Keratinocyte (primary cell): ENCODE measurements at regions not wholly inside any gene's neighbourhood (a gene's known extent, or its start where the extent isn't known, plus 50 kb on each side); places are given as distances from the start of the nearest gene placed in this dataset.
"Not testable (repeated sequence)": the region's sequence is repeated elsewhere in the genome, so short reads cannot be mapped to it uniquely, and the experiment has no call there.

Experiments
- DNase-seq: peaks from one replicate; pipeline ENCODE4 v3.0.0-alpha.2; 2011; ENCODE audit warnings: low read depth, missing footprints, low spot score
- FAIRE-seq: peaks from 2 replicates; lab custom pipeline; 2011; peaks lifted over from hg19 to GRCh38; lab: Jason Lieb, UNC
- H2AFZ ChIP-seq: 2 replicates; pipeline ENCODE4 v1.6.0; 2012; ENCODE audit warnings: low read length, control low read depth, inconsistent platforms; ENCODE audit not compliant: control insufficient read depth
- H3K27ac ChIP-seq: 2 replicates; pipeline ENCODE4 v1.5.1; 2011; ENCODE audit warnings: low read length; ENCODE audit not compliant: control insufficient read depth, insufficient read depth
- H3K27me3 ChIP-seq: 3 replicates; pipeline ENCODE4 v1.6.0; 2011; ENCODE audit warnings: low read length; ENCODE audit not compliant: control insufficient read depth, insufficient read depth; ENCODE audit errors: extremely low read depth
- H3K36me3 ChIP-seq, 2 experiments: 2 replicates in 1 of 2; 3 replicates in 1 of 2; pipeline ENCODE4 v1.5.1; 2011; ENCODE audit warnings: low read length in 2 of 2, mild to moderate bottlenecking in 1 of 2; ENCODE audit not compliant: control insufficient read depth in 2 of 2, insufficient read depth in 2 of 2; ENCODE audit errors: extremely low read depth in 1 of 2
- H3K4me1 ChIP-seq: 3 replicates; pipeline ENCODE4 v1.5.1; 2011; ENCODE audit warnings: low read length; ENCODE audit not compliant: control insufficient read depth, insufficient read depth; ENCODE audit errors: extremely low read depth
- H3K4me2 ChIP-seq: 3 replicates; pipeline ENCODE4 v1.6.0; 2011; ENCODE audit warnings: low read depth, low read length; ENCODE audit not compliant: control insufficient read depth, insufficient read depth; ENCODE audit errors: extremely low read depth
- H3K4me3 ChIP-seq, 3 experiments: fragments of 200-600 bp in 1 of 3; sonication (generic) in 1 of 3; 2 replicates in 2 of 3; 3 replicates in 1 of 3; pipeline ENCODE4 v1.5.1; 2011 to 2016; ENCODE audit warnings: low read length in 3 of 3, mild to moderate bottlenecking in 3 of 3, control low read depth in 2 of 3, inconsistent platforms in 1 of 3, low read depth in 1 of 3, mixed read lengths in 1 of 3, mixed run types in 1 of 3, moderate library complexity in 1 of 3; ENCODE audit not compliant: control insufficient read depth in 2 of 3, insufficient read depth in 2 of 3; ENCODE audit errors: extremely low read depth in 1 of 3
- H3K79me2 ChIP-seq: 2 replicates; pipeline ENCODE4 v1.6.0; 2012; ENCODE audit warnings: low read length; ENCODE audit not compliant: control insufficient read depth, insufficient read depth
- H3K9ac ChIP-seq: 3 replicates; pipeline ENCODE4 v1.6.0; 2011; ENCODE audit warnings: low read length; ENCODE audit not compliant: control insufficient read depth, insufficient read depth; ENCODE audit errors: extremely low read depth
- H3K9me1 ChIP-seq: 3 replicates; pipeline ENCODE4 v1.6.0; 2011; ENCODE audit warnings: low read length; ENCODE audit not compliant: control insufficient read depth, insufficient read depth; ENCODE audit errors: extremely low read depth
- H3K9me3 ChIP-seq: 2 replicates; pipeline ENCODE4 v1.5.1; 2012; ENCODE audit warnings: low read depth, low read length; ENCODE audit not compliant: control insufficient read depth
- H4K20me1 ChIP-seq: 3 replicates; pipeline ENCODE4 v1.6.0; 2011; ENCODE audit warnings: low read length; ENCODE audit not compliant: control insufficient read depth, insufficient read depth; ENCODE audit errors: extremely low read depth
- dilution Hi-C: fragments of 300-500 bp; cut with MboI; formaldehyde crosslinking; loops from one replicate; pipeline ENCODE4 v1.7.0; 2020; ENCODE audit warnings: low sequenced_read_pairs; ENCODE audit not compliant: extremely low pct_ligation_motif_present

- H3K27me3 ChIP-seq, dilution Hi-C loops, H3K9me3 ChIP-seq, FAIRE-seq, H3K4me3 ChIP-seq, H3K4me1 ChIP-seq, H3K4me2 ChIP-seq, H3K9ac ChIP-seq, H3K79me2 ChIP-seq, H3K36me3 ChIP-seq, H4K20me1 ChIP-seq, H3K9me1 ChIP-seq, H3K27ac ChIP-seq, DNase-seq, H2AFZ ChIP-seq: not testable (repeated sequence)
These were observed 76.4 kb downstream of the PPIAL4A start for GRCh38 chr1:120966018-120966417.

GRCh38 chr1:120972863-120973262 lies 83.3 kb downstream of the PPIAL4A start:
- DNase-seq, H3K27ac ChIP-seq, H3K4me3 ChIP-seq, H3K79me2 ChIP-seq, dilution Hi-C loops, H3K4me2 ChIP-seq, FAIRE-seq, H4K20me1 ChIP-seq, H2AFZ ChIP-seq, H3K36me3 ChIP-seq, H3K9ac ChIP-seq, H3K27me3 ChIP-seq, H3K9me1 ChIP-seq, H3K4me1 ChIP-seq, H3K9me3 ChIP-seq: not testable (repeated sequence)

GRCh38 chr1:120973836-120974235 lies 84.3 kb downstream of the PPIAL4A start:
- H3K4me1 ChIP-seq, H3K27me3 ChIP-seq, FAIRE-seq, H2AFZ ChIP-seq, DNase-seq, H4K20me1 ChIP-seq, dilution Hi-C loops, H3K79me2 ChIP-seq, H3K9ac ChIP-seq, H3K9me3 ChIP-seq, H3K4me3 ChIP-seq, H3K9me1 ChIP-seq, H3K36me3 ChIP-seq, H3K27ac ChIP-seq, H3K4me2 ChIP-seq: not testable (repeated sequence)

- dilution Hi-C loops, FAIRE-seq, H3K27ac ChIP-seq, H3K4me1 ChIP-seq, H3K27me3 ChIP-seq, H3K9me1 ChIP-seq, H3K36me3 ChIP-seq, H2AFZ ChIP-seq, DNase-seq, H3K79me2 ChIP-seq, H4K20me1 ChIP-seq, H3K4me2 ChIP-seq, H3K9me3 ChIP-seq, H3K4me3 ChIP-seq, H3K9ac ChIP-seq: not testable (repeated sequence)
These were observed 87.7 kb downstream of the PPIAL4A start for GRCh38 chr1:120977279-120977678.

- H3K27ac ChIP-seq, H3K4me1 ChIP-seq, H3K9me3 ChIP-seq, H3K4me3 ChIP-seq, H3K27me3 ChIP-seq, H3K36me3 ChIP-seq, H3K9me1 ChIP-seq, H3K9ac ChIP-seq, dilution Hi-C loops, H3K79me2 ChIP-seq, H4K20me1 ChIP-seq, H3K4me2 ChIP-seq, FAIRE-seq, DNase-seq, H2AFZ ChIP-seq: not testable (repeated sequence)
These were observed 92.0 kb downstream of the PPIAL4A start for GRCh38 chr1:120981489-120982094.
